ENCODE measurements at regions not wholly inside any gene's neighbourhood (a gene's known extent, or its start where the extent isn't known, plus 50 kb on each side); places are given as distances from the start of the nearest gene placed in this dataset.

- no peak for DNase-seq
These were observed 1072.4 kb downstream of the BRD1 start for GRCh38 chr22:48755059-48755949.

- DNase-seq = no peak
These were observed 1073.0 kb downstream of the BRD1 start for GRCh38 chr22:48754611-48755058.

DNA sequence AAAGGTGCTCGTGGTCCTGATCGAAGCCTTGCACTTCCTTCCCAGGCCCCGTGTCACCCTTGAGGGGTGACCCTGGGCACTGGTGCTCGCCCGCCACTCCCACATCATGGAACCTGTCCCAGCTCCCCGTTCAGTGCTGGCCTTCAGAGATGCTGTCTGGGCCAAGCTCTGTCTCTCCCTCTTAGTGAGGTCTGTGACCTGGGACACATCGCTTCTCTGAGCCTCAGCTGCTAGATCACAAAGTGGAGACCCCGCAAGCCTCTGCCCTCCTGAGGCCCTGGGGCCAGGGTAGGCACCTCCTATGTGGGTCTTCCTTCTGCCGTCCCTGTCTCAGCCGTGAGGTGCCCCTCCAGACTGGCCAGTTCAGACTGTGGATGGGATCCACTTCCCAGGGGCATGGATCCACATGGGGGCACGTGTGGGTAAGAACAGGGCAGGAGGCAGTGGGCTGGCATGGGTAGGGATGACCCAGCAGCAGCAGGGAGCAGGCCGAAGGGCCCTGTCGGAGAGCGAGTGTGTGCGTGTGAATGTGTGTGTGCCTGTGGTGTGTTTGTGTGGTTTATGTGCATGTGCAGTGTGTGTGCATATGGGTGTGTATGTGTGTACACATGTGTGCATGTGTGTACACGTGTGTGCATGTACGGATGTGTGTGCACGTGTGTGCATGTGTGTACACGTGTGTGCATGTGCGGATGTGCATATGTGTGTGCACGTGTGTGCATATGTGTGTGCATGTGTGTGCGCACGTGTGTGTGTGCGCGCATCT is 1073.7 kb downstream of the BRD1 start:
- no peak for DNase-seq

DNA sequence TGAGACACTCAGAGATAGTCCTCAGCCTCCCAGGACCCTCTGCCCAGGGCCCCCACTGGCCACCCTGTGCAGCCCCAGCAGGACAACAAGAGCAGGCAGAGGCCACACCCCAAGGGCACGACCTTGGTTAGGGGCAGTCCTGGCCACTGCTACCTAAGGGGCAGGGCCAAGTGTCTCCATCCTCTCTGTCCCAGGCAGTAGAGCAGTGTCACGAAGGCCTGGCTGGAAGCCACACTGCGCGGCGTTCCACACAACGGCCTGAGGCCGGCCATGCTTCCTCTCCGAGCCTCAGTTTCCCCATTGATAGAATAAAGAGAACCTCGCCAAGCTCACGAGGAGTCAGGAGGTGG is 1074.3 kb downstream of the BRD1 start:
- DNase-seq = no peak

GRCh38 chr22:48752451-48753380 is 1075.0 kb downstream of the BRD1 start:
- no peak for DNase-seq

GRCh38 chr22:48751539-48752437 is 1075.9 kb downstream of the BRD1 start:
- DNase-seq = no peak

GRCh38 chr22:48750826-48751440 is 1076.7 kb downstream of the BRD1 start:
- DNase-seq = no peak

DNA sequence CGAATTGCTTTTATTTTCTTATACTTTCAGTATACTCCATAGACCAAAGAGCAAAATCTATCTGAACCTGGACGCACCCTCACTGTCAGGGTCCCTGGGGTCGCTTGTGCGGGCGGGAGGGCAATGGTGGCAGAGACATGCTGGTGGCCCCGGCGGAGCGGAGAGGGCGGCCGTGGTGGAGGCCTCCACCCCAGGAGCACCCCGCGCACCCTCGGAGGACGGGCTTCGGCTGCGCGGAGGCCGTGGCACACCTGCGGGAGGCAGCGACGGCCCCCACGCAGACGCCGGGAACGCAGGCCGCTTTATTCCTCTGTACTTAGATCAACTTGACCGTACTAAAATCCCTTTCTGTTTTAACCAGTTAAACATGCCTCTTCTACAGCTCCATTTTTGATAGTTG is 1077.4 kb downstream of the BRD1 start:
- no peak for DNase-seq

DNA sequence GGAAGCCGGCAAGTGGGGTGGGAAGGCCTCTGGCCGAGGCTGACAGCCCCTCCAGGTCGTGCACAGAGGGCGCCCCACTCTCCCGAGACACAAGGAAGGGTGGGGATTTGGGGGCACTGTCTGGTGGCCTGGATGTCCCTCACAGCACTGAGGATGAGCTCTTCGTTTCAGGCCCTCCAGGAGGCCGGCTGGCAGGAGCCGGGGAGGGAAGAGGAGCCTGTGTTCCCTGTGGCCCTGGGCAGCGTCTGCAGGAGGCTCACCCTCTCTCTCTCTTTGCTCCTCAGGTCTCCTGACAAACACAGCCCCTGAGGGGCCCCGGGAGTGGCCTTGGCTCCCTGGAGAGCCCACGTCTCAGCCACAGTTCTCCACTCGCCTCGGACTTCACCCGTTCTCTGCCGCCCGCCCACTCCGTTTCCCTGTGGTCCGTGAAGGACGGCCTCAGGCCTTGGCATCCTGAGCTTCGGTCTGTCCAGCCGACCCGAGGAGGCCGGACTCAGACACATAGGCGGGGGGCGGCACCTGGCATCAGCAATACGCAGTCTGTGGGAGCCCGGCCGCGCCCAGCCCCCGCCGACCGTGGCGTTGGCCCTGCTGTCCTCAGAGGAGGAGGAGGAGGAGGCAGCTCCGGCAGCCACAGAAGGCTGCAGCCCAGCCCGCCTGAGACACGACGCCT is 1078.0 kb downstream of the BRD1 start:
- DNase-seq = no peak

DNA sequence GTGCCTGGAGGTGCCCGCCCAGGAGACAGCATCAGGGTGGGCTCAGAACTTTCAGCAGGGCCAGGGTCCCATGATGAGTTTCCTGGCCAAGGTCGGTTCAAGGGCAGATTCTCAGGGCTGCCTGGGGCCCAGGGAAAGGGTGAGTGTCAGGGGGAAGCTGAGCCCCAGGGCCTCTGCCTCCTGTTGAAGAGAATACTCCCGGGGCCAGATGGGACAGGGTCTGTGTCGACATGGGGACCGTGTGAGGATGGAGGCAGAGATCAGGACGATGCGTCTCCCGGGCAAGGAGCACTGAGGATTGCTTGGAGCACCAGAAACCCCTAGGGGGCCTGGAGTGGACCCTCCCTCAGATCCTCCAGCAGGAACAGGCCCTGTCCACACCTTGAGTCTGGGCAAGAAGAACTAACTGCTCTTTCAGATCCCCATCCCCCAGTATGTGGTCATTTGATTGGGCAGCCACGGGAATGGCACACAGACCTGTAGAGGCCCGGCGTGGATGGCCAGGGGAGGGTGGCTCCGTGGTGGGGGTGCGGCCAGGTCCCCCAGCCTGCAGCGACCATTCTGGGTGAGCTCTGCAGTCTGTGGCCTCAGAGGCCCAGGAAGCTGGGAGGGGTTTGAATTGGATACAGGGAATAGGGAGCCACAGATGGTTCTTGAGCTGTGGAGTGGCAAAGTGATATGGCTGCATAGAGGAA is 1078.7 kb downstream of the BRD1 start:
- no peak for DNase-seq

DNA sequence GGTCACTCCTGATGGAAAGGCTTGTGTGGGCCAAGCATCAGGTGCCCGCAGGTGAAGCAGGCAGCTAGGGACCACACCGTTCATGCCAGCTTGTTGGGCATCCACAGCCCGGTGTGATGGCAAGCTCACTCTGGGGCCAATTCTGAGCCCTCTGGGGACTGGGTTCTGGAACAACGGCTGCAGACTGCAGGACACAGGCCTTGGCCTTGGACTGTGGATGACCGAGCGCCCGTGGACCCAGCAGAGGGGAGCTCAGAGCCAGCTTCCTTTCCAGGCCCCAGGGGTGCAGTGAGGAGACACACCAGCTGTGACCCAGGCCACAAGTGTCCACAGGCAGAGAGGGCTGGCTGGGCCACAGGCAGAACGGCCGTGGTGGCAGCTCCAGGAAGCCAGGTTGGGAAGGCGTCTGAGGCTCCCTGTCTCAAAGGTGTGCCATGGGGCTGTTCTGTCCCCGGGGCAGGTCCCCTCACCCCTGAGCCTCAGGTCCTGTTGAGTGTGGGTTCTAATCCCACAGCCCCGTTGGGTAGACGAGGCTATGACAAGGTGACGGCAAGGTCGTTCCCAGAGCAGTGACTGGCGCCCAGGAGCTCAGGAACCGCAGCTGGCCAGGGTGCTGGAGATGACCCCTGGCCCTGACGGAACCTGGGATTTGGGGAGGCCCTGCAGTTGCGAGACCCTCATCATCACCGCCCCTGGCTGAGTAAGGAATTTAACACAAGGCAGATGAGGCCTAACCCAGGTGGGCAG is 1079.4 kb downstream of the BRD1 start:
- DNase-seq = no peak

- no peak for DNase-seq
These were observed 1080.8 kb downstream of the BRD1 start for GRCh38 chr22:48746789-48747425.

GRCh38 chr22:48745842-48746788 is 1081.6 kb downstream of the BRD1 start:
- no peak for DNase-seq

DNA sequence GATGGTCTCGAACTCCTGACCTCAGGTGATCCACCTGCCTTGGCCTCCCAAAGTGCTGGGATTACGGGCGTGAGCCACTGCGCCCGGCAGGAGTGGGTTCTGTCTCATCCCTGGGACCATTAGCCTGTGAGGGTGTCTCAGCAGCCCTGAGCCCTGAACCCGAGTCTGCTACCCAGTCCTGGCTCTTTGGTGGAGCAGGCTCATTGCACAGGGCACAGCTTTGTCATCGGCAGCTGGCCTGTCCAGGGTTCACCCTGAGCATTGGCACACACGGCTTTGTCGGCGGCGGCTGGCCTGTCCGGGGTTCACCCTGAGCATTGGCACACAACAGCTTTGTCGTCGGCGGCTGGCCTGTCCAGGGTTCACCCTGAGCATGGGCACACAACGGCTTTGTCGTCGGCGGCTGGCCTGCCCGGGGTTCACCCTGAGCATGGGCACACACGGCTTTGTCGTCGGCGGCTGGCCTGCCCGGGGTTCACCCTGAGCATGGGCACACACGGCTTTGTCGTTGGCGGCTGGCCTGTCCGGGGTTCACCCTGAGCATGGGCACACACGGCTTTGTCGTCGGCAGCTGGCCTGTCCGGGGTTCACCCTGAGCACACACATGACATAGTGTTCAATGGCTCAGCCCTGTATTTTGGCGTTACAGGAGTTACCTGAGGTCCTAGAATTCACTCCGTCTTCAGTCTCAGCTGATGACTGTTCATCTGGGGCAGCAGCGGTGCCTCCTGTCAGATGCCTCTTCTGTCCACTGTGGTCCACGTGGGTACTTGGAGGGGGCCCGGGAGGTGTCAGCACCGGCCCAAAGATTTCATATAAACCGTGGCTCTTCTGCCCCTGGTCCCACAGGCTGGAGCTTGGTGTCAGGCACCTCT is 1082.5 kb downstream of the BRD1 start:
- DNase-seq = no peak

DNA sequence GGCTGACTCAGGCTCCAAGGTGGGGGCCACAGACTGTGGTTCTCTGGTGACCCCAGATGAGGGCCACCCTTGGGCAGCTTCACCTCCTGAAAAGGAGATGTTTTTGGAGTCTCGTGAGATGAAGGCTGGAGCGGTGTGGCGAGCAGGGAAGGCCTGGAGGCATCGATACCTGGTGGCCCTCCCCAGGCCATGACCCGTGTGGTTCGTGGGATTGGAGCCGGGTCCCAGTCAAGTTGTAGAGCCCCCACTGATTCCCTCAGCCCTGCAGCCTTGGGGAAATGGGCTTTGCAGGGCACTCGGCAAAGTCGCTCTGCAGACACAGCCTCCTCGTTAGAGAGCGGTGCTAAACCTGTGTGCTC is 1083.4 kb downstream of the BRD1 start:
- no peak for DNase-seq

GRCh38 chr22:48743601-48744282 is 1083.9 kb downstream of the BRD1 start:
- DNase-seq = no peak
